ENCODE measurements at regions not wholly inside any gene's neighbourhood (a gene's known extent, or its start where the extent isn't known, plus 50 kb on each side); places are given as distances from the start of the nearest gene placed in this dataset.
"Not testable (repeated sequence)": the region's sequence is repeated elsewhere in the genome, so short reads cannot be mapped to it uniquely, and the experiment has no call there.

- DNase-seq = no peak
Observed at GRCh38 chr9:102164247-102164646, 425.8 kb upstream of the GRIN3A start.

GRCh38 chr9:102153081-102153480, 414.6 kb upstream of the GRIN3A start:
- not testable (repeated sequence) for DNase-seq

GRCh38 chr9:102135768-102136167, 397.3 kb upstream of the GRIN3A start:
- no peak for DNase-seq

GRCh38 chr9:102124465-102124864, 386.0 kb upstream of the GRIN3A start:
- no peak for DNase-seq

GRCh38 chr9:102114557-102114956, 376.1 kb upstream of the GRIN3A start:
- no peak for DNase-seq

- DNase-seq = no peak
Observed at GRCh38 chr9:102113191-102113590, 374.7 kb upstream of the GRIN3A start.

GRCh38 chr9:102106439-102106838, 368.0 kb upstream of the GRIN3A start:
- DNase-seq = no peak

GRCh38 chr9:102101723-102102122, 363.3 kb upstream of the GRIN3A start:
- no peak for DNase-seq

- DNase-seq = no peak
Observed at GRCh38 chr9:102087141-102087540, 348.7 kb upstream of the GRIN3A start.

GRCh38 chr9:102085548-102085947, 347.1 kb upstream of the GRIN3A start:
- no peak for DNase-seq

- no peak for DNase-seq
Observed at GRCh38 chr9:102072059-102072764, 333.8 kb upstream of the GRIN3A start.

- no peak for DNase-seq
Observed at GRCh38 chr9:102069969-102070368, 331.5 kb upstream of the GRIN3A start.

GRCh38 chr9:102054811-102055210, 316.4 kb upstream of the GRIN3A start:
- no peak for DNase-seq

GRCh38 chr9:102049586-102050246, 311.3 kb upstream of the GRIN3A start:
- DNase-seq = peak in 1 of 3 donors; percentile 3

GRCh38 chr9:102047549-102047948, 309.1 kb upstream of the GRIN3A start:
- DNase-seq = no peak

- no peak for DNase-seq
Observed at GRCh38 chr9:102044133-102044532, 305.7 kb upstream of the GRIN3A start.

- no peak for DNase-seq
Observed at GRCh38 chr9:102038006-102038405, 299.6 kb upstream of the GRIN3A start.

- no peak for DNase-seq
Observed at GRCh38 chr9:102035929-102036328, 297.5 kb upstream of the GRIN3A start.

GRCh38 chr9:102032614-102033013, 294.2 kb upstream of the GRIN3A start:
- no peak for DNase-seq

- peak; percentile 30 to 79 (median 66) for DNase-seq
Observed at GRCh38 chr9:102000956-102001355, 262.5 kb upstream of the GRIN3A start.

- no peak for DNase-seq
Observed at GRCh38 chr9:101999441-101999840, 261.0 kb upstream of the GRIN3A start.

GRCh38 chr9:101995231-101995630, 256.8 kb upstream of the GRIN3A start:
- DNase-seq = peak in 2 of 3 donors; percentile 2 to 35

- DNase-seq = peak in 2 of 3 donors; percentile 20 to 45
Observed at GRCh38 chr9:101993771-101994170, 255.3 kb upstream of the GRIN3A start.

- no peak for DNase-seq
Observed at GRCh38 chr9:101991926-101992325, 253.5 kb upstream of the GRIN3A start.

Measured in muscle of back (tissue), 3 donors.